IMR-90 (cell line): ENCODE measurements at regions not wholly inside any gene's neighbourhood (a gene's known extent, or its start where the extent isn't known, plus 50 kb on each side); places are given as distances from the start of the nearest gene placed in this dataset.
"Not testable (repeated sequence)": the region's sequence is repeated elsewhere in the genome, so short reads cannot be mapped to it uniquely, and the experiment has no call there.

ENCODE experiments used
- ATAC-seq: fragments of 200-7000 bp; cut with Tn5 transposase; 2 replicates; pipeline ENCODE4 v1.9.1; 2020; ENCODE audit warnings: low read depth, mild to moderate bottlenecking, moderate library complexity
- BruUV-seq: library from RNA; stranded (reverse); fragments of 400-500 nt; replicated peaks from 2 replicates; lab custom pipeline; 2021; lab: Mats Ljungman, UMichigan
- CTCF ChIA-PET: fragments of 300-600 bp; formaldehyde crosslinking; extraction: SDS; loops from one replicate; lab custom pipeline; 2021; ENCODE audit warnings: antibody characterized with exemption; lab: Yijun Ruan, JAX
- POLR2A ChIA-PET: fragments of 300-600 bp; sonication (Branson Sonifier 250); formaldehyde crosslinking; loops from one replicate; lab custom pipeline; 2022; ENCODE audit warnings: antibody characterized with exemption; ENCODE audit not compliant: unreplicated experiment; lab: Charles Lee
- DNase-seq: peaks from one replicate; pipeline ENCODE4 v3.0.0; 2013
- H2AFZ ChIP-seq: replicated peaks from 2 replicates; pipeline ENCODE3; 2013; ENCODE audit warnings: low read length, mild to moderate bottlenecking; ENCODE audit not compliant: poor library complexity
- H2AK5ac ChIP-seq: 2 replicates; pipeline ENCODE4 v1.6.1; 2013; ENCODE audit warnings: low read depth, low read length, inconsistent platforms
- H2AK9ac ChIP-seq: replicated peaks from 2 replicates; pipeline ENCODE3; 2013; ENCODE audit warnings: mild to moderate bottlenecking, low read depth, low read length, moderate library complexity; ENCODE audit not compliant: poor library complexity
- H2BK120ac ChIP-seq: 2 replicates; pipeline ENCODE4 v1.6.1; 2013; ENCODE audit warnings: low read depth, low read length, inconsistent platforms
- H2BK15ac ChIP-seq: 3 replicates; pipeline ENCODE4 v1.6.1; 2013; ENCODE audit warnings: low read depth, low read length, inconsistent platforms
- H2BK20ac ChIP-seq: 2 replicates; pipeline ENCODE4 v1.6.1; 2013; ENCODE audit warnings: low read depth, mild to moderate bottlenecking, inconsistent platforms, low read length, moderate library complexity
- H2BK5ac ChIP-seq: 2 replicates; pipeline ENCODE4 v1.6.1; 2013; ENCODE audit warnings: mild to moderate bottlenecking, low read depth, low read length, inconsistent platforms; ENCODE audit not compliant: poor library complexity, severe bottlenecking
- H3K14ac ChIP-seq: replicated peaks from 2 replicates; pipeline ENCODE4 v1.6.1; 2013; ENCODE audit warnings: low read depth, low read length, inconsistent platforms
- H3K18ac ChIP-seq: 2 replicates; pipeline ENCODE4 v1.6.1; 2013; ENCODE audit warnings: low read depth, low read length, control low read depth
- H3K23ac ChIP-seq: 2 replicates; pipeline ENCODE4 v1.6.1; 2013; ENCODE audit warnings: low read depth, low read length, inconsistent platforms
- H3K27ac ChIP-seq: 2 replicates; pipeline ENCODE4 v1.5.1; 2013; ENCODE audit warnings: mild to moderate bottlenecking, control low read depth, low read length; ENCODE audit not compliant: insufficient read depth
- H3K27me3 ChIP-seq: 2 replicates; pipeline ENCODE4 v1.6.1; 2013; ENCODE audit warnings: low read length; ENCODE audit not compliant: control insufficient read depth, insufficient read depth
- H3K36me3 ChIP-seq: 2 replicates; pipeline ENCODE4 v1.6.1; 2013; ENCODE audit warnings: low read length, mixed read lengths; ENCODE audit not compliant: control insufficient read depth, insufficient read depth
- H3K4ac ChIP-seq: 2 replicates; pipeline ENCODE4 v1.6.1; 2013; ENCODE audit warnings: low read depth, low read length, inconsistent platforms
- H3K4me1 ChIP-seq: 2 replicates; pipeline ENCODE4 v1.6.1; 2013; ENCODE audit warnings: low read length, mixed read lengths; ENCODE audit not compliant: control insufficient read depth, insufficient read depth
- H3K4me2 ChIP-seq: 2 replicates; pipeline ENCODE4 v1.6.1; 2013; ENCODE audit warnings: low read depth, mild to moderate bottlenecking, control low read depth, low read length, moderate library complexity
- H3K4me3 ChIP-seq: 2 replicates; pipeline ENCODE4 v1.5.1; 2013; ENCODE audit warnings: low read depth, mild to moderate bottlenecking, control low read depth, low read length, moderate library complexity; ENCODE audit not compliant: insufficient read depth
- H3K56ac ChIP-seq: 2 replicates; pipeline ENCODE4 v1.6.1; 2013; ENCODE audit warnings: low read length, inconsistent platforms; ENCODE audit not compliant: insufficient read depth; ENCODE audit errors: extremely low read depth
- H3K79me1 ChIP-seq, 2 experiments: 2 replicates each; pipeline ENCODE4 v1.6.1; 2013; ENCODE audit warnings: low read length in 2 of 2, inconsistent platforms in 1 of 2, low read depth in 1 of 2
- H3K9ac ChIP-seq: 2 replicates; pipeline ENCODE4 v1.6.1; 2013; ENCODE audit warnings: low read depth, low read length, control low read depth
- H3K9me1 ChIP-seq: 2 replicates; pipeline ENCODE4 v1.6.1; 2013; ENCODE audit warnings: low read length, inconsistent platforms; ENCODE audit not compliant: insufficient read depth
- H3K9me3 ChIP-seq: 2 replicates; pipeline ENCODE4 v1.6.1; 2013; ENCODE audit warnings: low read length; ENCODE audit not compliant: control insufficient read depth, insufficient read depth
- H4K20me1 ChIP-seq: 2 replicates; pipeline ENCODE4 v1.6.1; 2013; ENCODE audit warnings: low read length, inconsistent platforms; ENCODE audit not compliant: insufficient read depth
- H4K5ac ChIP-seq: 2 replicates; pipeline ENCODE4 v1.6.1; 2013; ENCODE audit warnings: mild to moderate bottlenecking, low read depth, low read length, control low read depth
- H4K8ac ChIP-seq, 2 experiments: 2 replicates each; pipeline ENCODE4 v1.6.1; 2013; ENCODE audit warnings: low read depth in 2 of 2, low read length in 2 of 2, control low read depth in 1 of 2, inconsistent platforms in 1 of 2
- H4K91ac ChIP-seq: 2 replicates; pipeline ENCODE4 v1.6.1; 2013; ENCODE audit warnings: low read depth, low read length, inconsistent platforms; ENCODE audit not compliant: insufficient read depth
- MXI1 ChIP-seq: IDR thresholded peaks from 2 replicates; pipeline ENCODE4 v1.6.1; 2012; ENCODE audit warnings: low read depth, mild to moderate bottlenecking, low read length, moderate library complexity, borderline replicate concordance
- POLR2A ChIP-seq: IDR thresholded peaks from 2 replicates; pipeline ENCODE4 v1.6.1; 2012; ENCODE audit warnings: mild to moderate bottlenecking, low read depth, low read length
- WGBS, 2 experiments: methylation state at CpG; one replicate each; pipeline versions ENCODE4 v1.1.5 to v1.1.7; 2013; ENCODE audit warnings: missing lambda C conversion rate in 2 of 2; ENCODE audit not compliant: insufficient read length in 1 of 2; ENCODE audit errors: extremely low coverage in 2 of 2; 5-methylcytosine and 5-hydroxymethylcytosine counted together
- dilution Hi-C: fragments of 300-500 bp; cut with HindIII; formaldehyde crosslinking; loops from one replicate; pipeline ENCODE4 v1.14.3; 2018; ENCODE audit warnings: low sequenced_read_pairs; ENCODE audit not compliant: unreplicated experiment
- in situ Hi-C: fragments of 300-500 bp; cut with MboI; formaldehyde crosslinking; loops from 3 replicates; pipeline ENCODE4 v1.14.3; 2019; ENCODE audit warnings: low sequenced_read_pairs, inconsistent platforms, mixed read lengths
- intact Hi-C: fragments of 100-400 bp; cut with micrococcal nuclease; formaldehyde crosslinking; loops from 2 replicates; pipeline ENCODE4 v1.10.0; 2022
- TF ChIP-seq, protein P1 (sequence below): fragments of 150-350 bp; IDR thresholded peaks from 2 replicates; pipeline ENCODE4 v1.6.1; 2016; ENCODE audit warnings: low read depth, mild to moderate bottlenecking, low read length, moderate library complexity, borderline replicate concordance

DNA sequence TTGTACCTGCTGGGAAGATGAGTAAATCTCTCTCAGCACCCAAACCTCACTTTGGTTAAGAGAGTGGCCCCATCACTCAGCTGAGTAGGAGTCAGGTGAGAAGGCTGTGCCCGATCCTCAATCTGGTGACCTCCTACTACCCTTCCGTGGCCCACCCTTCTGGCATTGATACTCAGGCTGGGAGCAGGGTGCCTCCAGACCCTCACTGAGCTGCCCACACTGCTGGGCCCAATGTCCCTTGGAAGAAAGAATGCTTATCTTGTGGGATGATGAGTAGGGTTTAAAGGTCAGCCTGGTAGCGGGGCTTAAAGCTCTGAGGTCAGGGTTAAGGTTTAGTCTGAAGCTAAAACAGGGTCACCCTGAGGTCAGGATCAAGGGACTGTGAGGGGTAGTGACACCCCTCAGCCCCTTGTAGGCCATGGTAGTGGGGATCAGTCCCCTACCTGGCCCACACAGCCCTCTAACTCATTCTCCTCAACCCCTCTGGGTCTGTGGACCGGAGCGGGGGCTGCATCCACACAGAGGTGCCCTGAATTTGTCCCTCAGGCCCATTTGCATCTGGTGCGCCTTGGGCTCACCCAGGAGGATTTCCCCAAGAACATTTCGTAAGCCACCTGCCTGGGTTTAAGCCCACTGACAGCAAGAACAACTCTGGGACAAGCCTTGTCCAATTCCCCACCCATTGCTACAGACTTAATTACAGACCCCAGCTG is 123.8 kb downstream of the CYP26B1 start:
- Histone ChIP-seq H3K23ac (no peak overlapping the region), H3K27ac (no peak overlapping the region), H2BK20ac (no peak overlapping the region), H3K36me3 (no peaks in the 10 kb centered on the region), H3K9me3 (no peaks in the 10 kb centered on the region), H2AFZ (no peak overlapping the region), H4K20me1 (no peaks in the 10 kb centered on the region), H3K14ac (no peak overlapping the region), H2AK9ac (no peak overlapping the region), H3K27me3 (no peaks in the 10 kb centered on the region; the same call in 1 of the 2 replicates), H4K5ac (no peak overlapping the region), H2AK5ac (no peak overlapping the region), H2BK5ac (no peak overlapping the region), H3K18ac (no peak overlapping the region), H4K91ac (no peak overlapping the region), H3K4me3 (no peak overlapping the region), H3K79me1 (no peaks in the 10 kb centered on the region), H3K9ac (no peak overlapping the region), H3K9me1 (no peaks in the 10 kb centered on the region), H4K8ac (no peak overlapping the region), H2BK120ac (no peak overlapping the region), H3K4me1 (no peaks in the 10 kb centered on the region), H3K4ac (no peak overlapping the region), H3K56ac (no peak overlapping the region), H2BK15ac (no peak overlapping the region), H3K4me2 (no peak overlapping the region)
- no CpG with 5 or more reads among the region's 7 CpGs for WGBS, 2 experiments
- CTCF ChIA-PET: no interaction called here
- no peak for TF ChIP-seq MXI1
- no peak for TF ChIP-seq POLR2A
- TF ChIP-seq, protein P1, sequence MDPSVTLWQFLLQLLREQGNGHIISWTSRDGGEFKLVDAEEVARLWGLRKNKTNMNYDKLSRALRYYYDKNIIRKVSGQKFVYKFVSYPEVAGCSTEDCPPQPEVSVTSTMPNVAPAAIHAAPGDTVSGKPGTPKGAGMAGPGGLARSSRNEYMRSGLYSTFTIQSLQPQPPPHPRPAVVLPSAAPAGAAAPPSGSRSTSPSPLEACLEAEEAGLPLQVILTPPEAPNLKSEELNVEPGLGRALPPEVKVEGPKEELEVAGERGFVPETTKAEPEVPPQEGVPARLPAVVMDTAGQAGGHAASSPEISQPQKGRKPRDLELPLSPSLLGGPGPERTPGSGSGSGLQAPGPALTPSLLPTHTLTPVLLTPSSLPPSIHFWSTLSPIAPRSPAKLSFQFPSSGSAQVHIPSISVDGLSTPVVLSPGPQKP: no peak
- ATAC-seq (no peak), DNase-seq (no peak)
- BruUV-seq: no TSS peak
- dilution Hi-C loops (no loop called here), intact Hi-C loops (no loop called here), in situ Hi-C loops (no loop called here)
- POLR2A ChIA-PET: no interaction called here

- CTCF ChIA-PET: not testable (repeated sequence)
Observed at GRCh38 chr2:72021371-72021770, 126.3 kb downstream of the CYP26B1 start.

More at GRCh38 chr2:72021371-72021770, 126.3 kb downstream of the CYP26B1 start:
- in situ Hi-C loops, H2AK5ac ChIP-seq, ATAC-seq, H3K4me3 ChIP-seq, H2AFZ ChIP-seq, H4K91ac ChIP-seq, H2BK15ac ChIP-seq, H2BK120ac ChIP-seq, H3K4ac ChIP-seq, H4K5ac ChIP-seq, intact Hi-C loops, H2AK9ac ChIP-seq, DNase-seq, BruUV-seq, H3K9me3 ChIP-seq, H3K4me2 ChIP-seq, H3K14ac ChIP-seq, H3K27me3 ChIP-seq, H3K56ac ChIP-seq, H3K9me1 ChIP-seq, dilution Hi-C loops, H3K36me3 ChIP-seq, H3K23ac ChIP-seq, H3K9ac ChIP-seq, H3K18ac ChIP-seq, H4K20me1 ChIP-seq, H3K79me1 ChIP-seq, H3K27ac ChIP-seq, H2BK20ac ChIP-seq, POLR2A ChIA-PET, H2BK5ac ChIP-seq, H4K8ac ChIP-seq, H3K4me1 ChIP-seq: not testable (repeated sequence)
- WGBS, 2 experiments: 0% methylated on average over 1 of the region's 16 CpGs; no CpG with 5 or more reads in 1 of the 2 experiments
